NOMO-1 (cell line): ENCODE measurements at regions not wholly inside any gene's neighbourhood (a gene's known extent, or its start where the extent isn't known, plus 50 kb on each side); places are given as distances from the start of the nearest gene placed in this dataset.

Experiments used
- DNase-seq, 2 experiments: peaks; one replicate each; lab custom pipeline; 2025; ENCODE audit not compliant: unreplicated experiment in 2 of 2; lab: John Stamatoyannopoulos, UW

GRCh38 chr15:61684749-61685467 lies 375.3 kb downstream of the VPS13C start:
- no peak for DNase-seq

- no peak for DNase-seq
Measured at GRCh38 chr15:61682891-61683735, 377.1 kb downstream of the VPS13C start.

- no peak for DNase-seq
Measured at GRCh38 chr15:61681676-61682075, 378.6 kb downstream of the VPS13C start.

- DNase-seq = no peak
Measured at GRCh38 chr15:61681038-61681418, 379.2 kb downstream of the VPS13C start.

GRCh38 chr15:61680260-61681037 lies 379.8 kb downstream of the VPS13C start:
- no peak for DNase-seq

GRCh38 chr15:61671736-61672135 lies 388.5 kb downstream of the VPS13C start:
- DNase-seq = no peak

- no peak for DNase-seq
Measured at GRCh38 chr15:61668444-61668843, 391.8 kb downstream of the VPS13C start.

- no peak for DNase-seq
Measured at GRCh38 chr15:61661791-61662190, 398.5 kb downstream of the VPS13C start.

- DNase-seq = no peak
Measured at GRCh38 chr15:61660579-61660978, 399.7 kb downstream of the VPS13C start.

GRCh38 chr15:61659566-61660190 lies 400.6 kb downstream of the VPS13C start:
- no peak for DNase-seq

- no peak for DNase-seq
Measured at GRCh38 chr15:61657461-61657860, 402.8 kb downstream of the VPS13C start.

- DNase-seq = no peak
Measured at GRCh38 chr15:61656391-61656790, 403.9 kb downstream of the VPS13C start.

- no peak for DNase-seq
Measured at GRCh38 chr15:61655881-61656280, 404.4 kb downstream of the VPS13C start.

- DNase-seq = no peak
Measured at GRCh38 chr15:61654918-61655317, 405.3 kb downstream of the VPS13C start.

- no peak for DNase-seq
Measured at GRCh38 chr15:61654002-61654740, 406.1 kb downstream of the VPS13C start.

- DNase-seq = no peak
Measured at GRCh38 chr15:61653110-61653509, 407.1 kb downstream of the VPS13C start.

GRCh38 chr15:61651267-61651666 lies 409.0 kb downstream of the VPS13C start:
- DNase-seq = no peak

- no peak for DNase-seq
Measured at GRCh38 chr15:61649046-61649445, 411.2 kb downstream of the VPS13C start.

- no peak for DNase-seq
Measured at GRCh38 chr15:61644550-61644949, 415.4 kb upstream of the RORA start.

GRCh38 chr15:61641645-61642044 lies 412.5 kb upstream of the RORA start:
- no peak for DNase-seq
